WI38 (cell line): ENCODE measurements at regions not wholly inside any gene's neighbourhood (a gene's known extent, or its start where the extent isn't known, plus 50 kb on each side); places are given as distances from the start of the nearest gene placed in this dataset.

Experiments
- H3K4me3 ChIP-seq: 2 replicates; pipeline ENCODE4 v1.5.1; 2011; ENCODE audit warnings: low read depth, mild to moderate bottlenecking, control low read depth, low read length
- CTCF ChIP-seq: IDR thresholded peaks from 2 replicates; pipeline ENCODE4 v1.5.1; 2012; ENCODE audit warnings: low read depth, mild to moderate bottlenecking, control low read depth, low read length

- no peak for TF ChIP-seq CTCF
Measured at GRCh38 chr1:227459326-227459841, 104.0 kb upstream of the ZNF678 start.

GRCh38 chr1:227454686-227455085, 108.7 kb upstream of the ZNF678 start:
- no peak for TF ChIP-seq CTCF
- H3K4me3 ChIP-seq = no peak overlapping the region

More at GRCh38 chr1:227459326-227459841, 104.0 kb upstream of the ZNF678 start:
- H3K4me3 ChIP-seq = no peak overlapping the region

- no peak for TF ChIP-seq CTCF
- no peak overlapping the region for H3K4me3 ChIP-seq
Measured at GRCh38 chr1:227453631-227454355, 109.6 kb upstream of the ZNF678 start.

- TF ChIP-seq CTCF = no peak
Measured at GRCh38 chr1:227451954-227452353, 111.4 kb upstream of the ZNF678 start.

GRCh38 chr1:227451057-227451456, 112.3 kb upstream of the ZNF678 start:
- TF ChIP-seq CTCF = no peak
- H3K4me3 ChIP-seq = no peak overlapping the region

More at GRCh38 chr1:227451954-227452353, 111.4 kb upstream of the ZNF678 start:
- H3K4me3 ChIP-seq = no peak overlapping the region

GRCh38 chr1:227450489-227450888, 112.9 kb upstream of the ZNF678 start:
- TF ChIP-seq CTCF = no peak
- no peak overlapping the region for H3K4me3 ChIP-seq

- H3K4me3 ChIP-seq = no peak overlapping the region
- no peak for TF ChIP-seq CTCF
Measured at GRCh38 chr1:227449741-227450441, 113.5 kb upstream of the ZNF678 start.
